ENCODE measurements at regions not wholly inside any gene's neighbourhood (a gene's known extent, or its start where the extent isn't known, plus 50 kb on each side); places are given as distances from the start of the nearest gene placed in this dataset.
A peak's percentile ranks its signal among the peaks of the same experiment; 100 is the strongest.
"Not testable (repeated sequence)": the region's sequence is repeated elsewhere in the genome, so short reads cannot be mapped to it uniquely, and the experiment has no call there.

GRCh38 chr1:99504287-99504686, 141.6 kb upstream of the PALMD start:
- no peak overlapping the region for H3K27ac ChIP-seq
- DNase-seq: no peak
- intact Hi-C loops (cut with DNase I): no loop called here
- WGBS, 4 donors: 90 to 92% (median 91%) methylated on average over 3 of the region's 3 CpGs
- no peak overlapping the region for H3K4me3 ChIP-seq
- H3K36me3 ChIP-seq (replicated peaks in 1 of 2): no peaks in the 10 kb centered on the region
- H3K4me1 ChIP-seq (replicated peaks in 1 of 2): no peaks in the 10 kb centered on the region
- no peaks in the 10 kb centered on the region for H3K27me3 ChIP-seq
- H3K9me3 ChIP-seq (replicated peaks in 1 of 3): no peaks in the 10 kb centered on the region
- TF ChIP-seq CTCF (IDR thresholded peaks at IDR 0.05) (no peak), POLR2A (IDR thresholded peaks at IDR 0.05) (no peak)

DNA sequence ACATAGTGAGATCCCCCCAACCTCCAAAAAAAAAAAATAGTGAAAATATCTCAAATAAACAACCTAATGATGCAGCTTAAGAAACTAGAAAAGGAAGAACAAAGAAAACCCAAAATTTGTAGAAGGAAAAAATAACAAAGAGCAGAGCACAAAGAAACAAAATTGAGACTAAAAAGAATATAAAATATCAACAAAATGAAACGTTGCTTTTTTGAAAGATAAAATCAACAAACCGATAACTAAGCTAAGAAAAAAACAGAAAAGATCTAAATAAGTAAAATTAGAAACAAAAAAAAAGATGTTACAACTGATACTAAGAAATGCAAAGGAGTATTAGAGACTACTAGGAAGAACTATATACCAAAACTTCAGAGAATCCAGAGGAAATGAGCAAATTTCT, 139.3 kb upstream of the PALMD start:
- intact Hi-C loops (cut with DNase I): no loop called here
- no peaks in the 10 kb centered on the region for H3K27me3 ChIP-seq
- H3K9me3 ChIP-seq (replicated peaks in 1 of 3): no peaks in the 10 kb centered on the region
- WGBS, 4 donors: 49 to 73% (median 64%) methylated on average over 2 of the region's 2 CpGs
- DNase-seq: no peak
- no peaks in the 10 kb centered on the region for H3K4me1 ChIP-seq (replicated peaks in 1 of 2)
- no peaks in the 10 kb centered on the region for H3K36me3 ChIP-seq (replicated peaks in 1 of 2)
- peak overlapping the region in 1 of 5 donors; percentile 18 for H3K27ac ChIP-seq
- TF ChIP-seq POLR2A (IDR thresholded peaks at IDR 0.05) (no peak), CTCF (IDR thresholded peaks at IDR 0.05) (no peak)
- H3K4me3 ChIP-seq: no peak overlapping the region

GRCh38 chr1:99507446-99507845, 138.5 kb upstream of the PALMD start:
- H3K27me3 ChIP-seq; intact Hi-C loops (cut with DNase I); H3K9me3 ChIP-seq (replicated peaks in 1 of 3); H3K36me3 ChIP-seq (replicated peaks in 1 of 2); H3K4me1 ChIP-seq (replicated peaks in 1 of 2); H3K4me3 ChIP-seq: not testable (repeated sequence)
- peak; percentile 25 to 69 (median 57) for DNase-seq
- peak overlapping the region in 3 of 5 donors; percentile 18 to 66 (median 51) for H3K27ac ChIP-seq
- WGBS, 4 donors: 59 to 81% (median 72%) methylated on average over 11 to 12 of the region's 12 CpGs

DNA sequence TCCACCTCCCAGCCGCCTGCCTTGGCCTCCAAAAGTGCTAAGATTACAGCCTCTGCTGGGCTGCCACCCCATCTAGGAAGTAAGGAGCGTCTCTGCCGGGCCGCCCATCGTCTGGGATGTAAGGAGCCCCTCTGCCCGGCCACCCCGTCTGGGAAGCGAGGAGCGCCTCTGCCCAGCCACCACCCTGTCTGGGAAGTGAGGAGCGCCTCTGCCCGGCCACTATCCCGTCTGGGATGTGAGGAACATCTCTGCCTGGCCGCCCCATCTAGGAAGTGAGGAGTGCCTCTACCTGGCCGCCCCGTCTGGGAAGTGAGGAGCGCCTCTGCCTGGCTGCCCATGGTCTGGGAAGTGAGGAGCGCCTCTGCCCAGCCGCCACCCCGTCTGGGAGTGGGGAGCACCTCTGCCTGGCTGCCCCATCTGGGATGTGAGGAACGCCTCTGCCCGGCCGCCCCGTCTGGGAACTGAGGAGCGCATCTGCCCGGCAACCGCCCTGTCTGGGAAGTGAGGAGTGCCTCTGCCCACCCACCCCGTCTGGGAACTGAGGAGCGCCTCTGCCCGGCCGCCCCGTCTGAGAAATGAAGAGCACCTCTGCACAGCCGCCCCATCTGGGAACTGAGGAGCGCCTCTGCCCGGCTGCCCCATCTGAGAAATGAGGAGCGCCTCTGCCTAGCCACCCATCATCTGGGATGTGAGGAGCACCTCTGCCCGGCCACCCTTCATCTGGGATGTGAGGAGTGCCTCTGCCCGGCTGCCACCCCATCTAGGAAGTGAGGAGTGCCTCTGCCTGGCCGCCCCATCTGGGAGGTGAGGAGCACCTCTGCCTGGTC, 137.8 kb upstream of the PALMD start:
- Histone ChIP-seq H3K4me3 (no peak overlapping the region), H3K27me3 (no peaks in the 10 kb centered on the region), H3K36me3 (replicated peaks in 1 of 2) (no peaks in the 10 kb centered on the region), H3K27ac (peak overlapping the region in 2 of 5 donors; percentile 51 to 66), H3K4me1 (replicated peaks in 1 of 2) (no peaks in the 10 kb centered on the region), H3K9me3 (replicated peaks in 1 of 3) (no peaks in the 10 kb centered on the region)
- intact Hi-C loops (cut with DNase I): no loop called here
- TF ChIP-seq CTCF (IDR thresholded peaks at IDR 0.05): no peak
- no peak for TF ChIP-seq POLR2A (IDR thresholded peaks at IDR 0.05)
- WGBS, 4 donors: 91 to 97% (median 96%) methylated on average over 14 to 38 of the region's 38 CpGs
- DNase-seq: no peak

- H3K27me3 ChIP-seq; H3K4me1 ChIP-seq (replicated peaks in 1 of 2); H3K9me3 ChIP-seq (replicated peaks in 1 of 3); H3K27ac ChIP-seq; intact Hi-C loops (cut with DNase I); H3K4me3 ChIP-seq; DNase-seq; H3K36me3 ChIP-seq (replicated peaks in 1 of 2): not testable (repeated sequence)
- 92 to 96% (median 94%) methylated on average over 10 to 24 of the region's 24 CpGs for WGBS, 4 donors
Measured at GRCh38 chr1:99508733-99509445, 137.0 kb upstream of the PALMD start.

DNA sequence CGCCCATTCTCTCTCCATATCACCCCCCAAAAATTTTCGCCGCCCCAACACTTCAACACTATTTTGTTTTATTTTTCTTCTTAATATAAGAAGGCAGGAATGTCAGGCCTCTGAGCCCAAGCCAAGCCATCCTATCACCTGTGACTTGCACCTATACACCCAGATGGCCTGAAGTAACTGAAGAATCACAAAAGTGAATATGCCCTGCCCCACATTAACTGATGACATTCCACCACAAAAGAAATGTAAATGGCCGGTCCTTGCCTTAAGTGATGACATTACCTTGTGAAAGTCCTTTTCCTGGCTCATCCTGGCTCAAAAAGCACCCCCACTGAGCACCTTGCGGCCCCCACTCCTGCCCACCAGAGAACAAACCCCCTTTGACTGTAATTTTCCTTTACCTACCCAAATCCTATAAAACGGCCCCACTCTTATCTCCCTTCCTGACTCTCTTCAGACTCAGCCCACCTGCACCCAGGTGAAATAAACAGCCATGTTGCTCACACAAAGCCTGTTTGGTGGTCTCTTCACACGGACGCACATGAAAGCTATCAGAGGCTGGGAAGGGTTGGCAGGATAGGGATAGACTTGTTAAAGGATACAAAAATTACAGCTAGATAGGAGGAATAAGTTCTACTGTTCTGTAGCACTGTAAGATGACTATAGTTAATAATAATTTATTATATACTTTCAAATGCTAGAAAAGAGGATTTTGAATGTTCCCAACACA, 130.9 kb upstream of the PALMD start:
- H3K4me1 ChIP-seq (replicated peaks in 1 of 2); H3K27me3 ChIP-seq; H3K36me3 ChIP-seq (replicated peaks in 1 of 2); intact Hi-C loops (cut with DNase I); H3K4me3 ChIP-seq; DNase-seq; H3K27ac ChIP-seq; H3K9me3 ChIP-seq (replicated peaks in 1 of 3): not testable (repeated sequence)
- 70 to 84% (median 79%) methylated on average over 7 to 8 of the region's 8 CpGs for WGBS, 4 donors

Data from adrenal gland (tissue), 9 donors.